DND-41 (cell line): ENCODE measurements at regions not wholly inside any gene's neighbourhood (a gene's known extent, or its start where the extent isn't known, plus 50 kb on each side); places are given as distances from the start of the nearest gene placed in this dataset.

Experiments used
- EZH2 ChIP-seq: IDR thresholded peaks from 3 replicates; pipeline ENCODE4 v1.6.1; 2012; ENCODE audit warnings: borderline replicate concordance, low read depth, mild to moderate bottlenecking, moderate library complexity, low read length, inconsistent platforms; ENCODE audit not compliant: severe bottlenecking
- TF ChIP-seq, protein P1 (sequence below): IDR thresholded peaks from 2 replicates; pipeline ENCODE4 v1.5.1; 2012; ENCODE audit warnings: borderline replicate concordance, low read length, moderate library complexity, mild to moderate bottlenecking; ENCODE audit not compliant: poor library complexity, severe bottlenecking; ENCODE audit errors: extremely low read depth

DNA sequence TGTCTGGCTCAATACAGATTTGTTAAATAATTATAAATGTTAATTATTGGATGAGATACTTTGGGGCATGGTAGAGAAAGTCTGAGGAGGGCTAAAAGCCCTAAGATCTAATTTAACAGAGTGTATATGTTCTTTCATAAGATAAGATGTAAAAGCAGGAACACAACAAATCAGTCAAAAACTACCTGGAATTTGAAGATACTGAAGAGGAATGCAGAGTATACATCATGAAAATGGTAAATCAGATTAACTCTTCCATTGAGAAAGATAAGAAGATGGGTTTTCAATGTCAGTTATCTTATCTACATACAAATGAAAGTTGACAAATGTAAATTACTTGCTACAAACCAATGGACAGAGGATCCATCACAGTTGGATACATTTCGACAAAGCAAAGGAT, 107.3 kb upstream of the NFIB start:
- TF ChIP-seq, protein P1, sequence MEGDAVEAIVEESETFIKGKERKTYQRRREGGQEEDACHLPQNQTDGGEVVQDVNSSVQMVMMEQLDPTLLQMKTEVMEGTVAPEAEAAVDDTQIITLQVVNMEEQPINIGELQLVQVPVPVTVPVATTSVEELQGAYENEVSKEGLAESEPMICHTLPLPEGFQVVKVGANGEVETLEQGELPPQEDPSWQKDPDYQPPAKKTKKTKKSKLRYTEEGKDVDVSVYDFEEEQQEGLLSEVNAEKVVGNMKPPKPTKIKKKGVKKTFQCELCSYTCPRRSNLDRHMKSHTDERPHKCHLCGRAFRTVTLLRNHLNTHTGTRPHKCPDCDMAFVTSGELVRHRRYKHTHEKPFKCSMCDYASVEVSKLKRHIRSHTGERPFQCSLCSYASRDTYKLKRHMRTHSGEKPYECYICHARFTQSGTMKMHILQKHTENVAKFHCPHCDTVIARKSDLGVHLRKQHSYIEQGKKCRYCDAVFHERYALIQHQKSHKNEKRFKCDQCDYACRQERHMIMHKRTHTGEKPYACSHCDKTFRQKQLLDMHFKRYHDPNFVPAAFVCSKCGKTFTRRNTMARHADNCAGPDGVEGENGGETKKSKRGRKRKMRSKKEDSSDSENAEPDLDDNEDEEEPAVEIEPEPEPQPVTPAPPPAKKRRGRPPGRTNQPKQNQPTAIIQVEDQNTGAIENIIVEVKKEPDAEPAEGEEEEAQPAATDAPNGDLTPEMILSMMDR: no peak
- TF ChIP-seq EZH2: no peak
